Body of pancreas (tissue), 4 donors: ENCODE measurements at regions not wholly inside any gene's neighbourhood (a gene's known extent, or its start where the extent isn't known, plus 50 kb on each side); places are given as distances from the start of the nearest gene placed in this dataset.

ENCODE experiments used
- POLR2A ChIP-seq, 3 donors: fragments of 450-650 bp; IDR thresholded peaks; one replicate each; pipeline ENCODE4 v1.6.1; 2016; ENCODE audit warnings: antibody characterized with exemption in 3 of 3, mild to moderate bottlenecking in 2 of 3
- TF ChIP-seq, protein P1 (sequence below), 7 experiments: fragments of 450-650 bp in 4 of 7; fragments of 200-600 bp in 3 of 7; sonication (generic) in 3 of 7; IDR thresholded peaks; one replicate each; pipeline ENCODE4 v1.5.1; 2016 to 2019; ENCODE audit warnings: antibody characterized with exemption in 7 of 7

- TF ChIP-seq, protein P1, sequence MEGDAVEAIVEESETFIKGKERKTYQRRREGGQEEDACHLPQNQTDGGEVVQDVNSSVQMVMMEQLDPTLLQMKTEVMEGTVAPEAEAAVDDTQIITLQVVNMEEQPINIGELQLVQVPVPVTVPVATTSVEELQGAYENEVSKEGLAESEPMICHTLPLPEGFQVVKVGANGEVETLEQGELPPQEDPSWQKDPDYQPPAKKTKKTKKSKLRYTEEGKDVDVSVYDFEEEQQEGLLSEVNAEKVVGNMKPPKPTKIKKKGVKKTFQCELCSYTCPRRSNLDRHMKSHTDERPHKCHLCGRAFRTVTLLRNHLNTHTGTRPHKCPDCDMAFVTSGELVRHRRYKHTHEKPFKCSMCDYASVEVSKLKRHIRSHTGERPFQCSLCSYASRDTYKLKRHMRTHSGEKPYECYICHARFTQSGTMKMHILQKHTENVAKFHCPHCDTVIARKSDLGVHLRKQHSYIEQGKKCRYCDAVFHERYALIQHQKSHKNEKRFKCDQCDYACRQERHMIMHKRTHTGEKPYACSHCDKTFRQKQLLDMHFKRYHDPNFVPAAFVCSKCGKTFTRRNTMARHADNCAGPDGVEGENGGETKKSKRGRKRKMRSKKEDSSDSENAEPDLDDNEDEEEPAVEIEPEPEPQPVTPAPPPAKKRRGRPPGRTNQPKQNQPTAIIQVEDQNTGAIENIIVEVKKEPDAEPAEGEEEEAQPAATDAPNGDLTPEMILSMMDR (IDR thresholded peaks at IDR 0.05): no peak
- no peak for TF ChIP-seq POLR2A (IDR thresholded peaks at IDR 0.05)
These were observed 265.2 kb upstream of the TNRC6C start for GRCh38 chr17:77693301-77693700.
